ENCODE measurements at regions not wholly inside any gene's neighbourhood (a gene's known extent, or its start where the extent isn't known, plus 50 kb on each side); places are given as distances from the start of the nearest gene placed in this dataset.

DNA sequence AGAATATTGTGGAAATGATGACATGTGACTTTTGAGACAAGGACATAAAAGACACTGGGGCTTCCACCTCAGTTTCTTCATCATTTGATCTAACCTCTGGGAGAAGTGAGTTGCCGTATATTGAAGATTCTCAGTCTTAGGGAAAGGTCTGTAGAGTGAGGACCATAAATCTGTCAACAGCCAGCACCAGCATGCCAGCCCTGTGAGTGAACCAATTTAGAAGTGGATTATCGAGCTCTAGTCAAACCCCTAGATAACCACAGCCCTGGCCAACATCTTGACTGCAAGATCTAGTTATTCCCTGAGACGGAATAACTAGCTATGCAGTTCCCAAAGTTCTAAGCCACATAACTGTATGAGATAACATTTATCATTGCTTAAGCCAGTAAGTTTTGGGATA is 108.8 kb upstream of the PTPRR start:
- TF ChIP-seq EZH2phosphoT487 (IDR thresholded peaks at IDR 0.05; ENCODE audit: low read depth, severe bottlenecking, unreplicated experiment) = no peak
- TF ChIP-seq, protein P1, sequence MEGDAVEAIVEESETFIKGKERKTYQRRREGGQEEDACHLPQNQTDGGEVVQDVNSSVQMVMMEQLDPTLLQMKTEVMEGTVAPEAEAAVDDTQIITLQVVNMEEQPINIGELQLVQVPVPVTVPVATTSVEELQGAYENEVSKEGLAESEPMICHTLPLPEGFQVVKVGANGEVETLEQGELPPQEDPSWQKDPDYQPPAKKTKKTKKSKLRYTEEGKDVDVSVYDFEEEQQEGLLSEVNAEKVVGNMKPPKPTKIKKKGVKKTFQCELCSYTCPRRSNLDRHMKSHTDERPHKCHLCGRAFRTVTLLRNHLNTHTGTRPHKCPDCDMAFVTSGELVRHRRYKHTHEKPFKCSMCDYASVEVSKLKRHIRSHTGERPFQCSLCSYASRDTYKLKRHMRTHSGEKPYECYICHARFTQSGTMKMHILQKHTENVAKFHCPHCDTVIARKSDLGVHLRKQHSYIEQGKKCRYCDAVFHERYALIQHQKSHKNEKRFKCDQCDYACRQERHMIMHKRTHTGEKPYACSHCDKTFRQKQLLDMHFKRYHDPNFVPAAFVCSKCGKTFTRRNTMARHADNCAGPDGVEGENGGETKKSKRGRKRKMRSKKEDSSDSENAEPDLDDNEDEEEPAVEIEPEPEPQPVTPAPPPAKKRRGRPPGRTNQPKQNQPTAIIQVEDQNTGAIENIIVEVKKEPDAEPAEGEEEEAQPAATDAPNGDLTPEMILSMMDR (IDR thresholded peaks at IDR 0.05; ENCODE audit: poor library complexity) = no peak
- no peak for TF ChIP-seq EZH2 (IDR thresholded peaks at IDR 0.05; ENCODE audit: borderline replicate concordance)
- DNase-seq (ENCODE audit: low spot score) = no peak
- Histone ChIP-seq H3K4me2 (no peak overlapping the region), H4K20me1 (ENCODE audit: insufficient read depth, poor library complexity, severe bottlenecking) (no peaks in the 10 kb centered on the region), H3K9me3 (ENCODE audit: low read depth) (no peaks in the 10 kb centered on the region), H2AFZ (no peak overlapping the region), H3K4me3 (no peak overlapping the region), H3K4me1 (ENCODE audit: insufficient read depth) (no peaks in the 10 kb centered on the region), H3K27me3 (no peaks in the 10 kb centered on the region), H3K79me2 (no peaks in the 10 kb centered on the region), H3K27ac (no peak overlapping the region), H3K36me3 (replicated peaks; ENCODE audit: insufficient read depth, low read depth) (no peaks in the 10 kb centered on the region), H3K9me2 (replicated peaks; ENCODE audit: insufficient read depth) (no peaks in the 10 kb centered on the region)
- 29% methylated on average over 3 of the region's 3 CpGs for WGBS (ENCODE audit: low lambda C conversion rate, missing lambda C conversion rate)

- TF ChIP-seq, protein P1 (IDR thresholded peaks at IDR 0.05; ENCODE audit: poor library complexity) = no peak
- TF ChIP-seq EZH2phosphoT487 (IDR thresholded peaks at IDR 0.05; ENCODE audit: low read depth, severe bottlenecking, unreplicated experiment) (no peak), EZH2 (IDR thresholded peaks at IDR 0.05; ENCODE audit: borderline replicate concordance) (no peak)
- 70% methylated on average over 7 of the region's 7 CpGs for WGBS (ENCODE audit: low lambda C conversion rate, missing lambda C conversion rate)
- H3K9me3 ChIP-seq (ENCODE audit: low read depth) = no peaks in the 10 kb centered on the region
- H2AFZ ChIP-seq = no peak overlapping the region
- no peaks in the 10 kb centered on the region for H4K20me1 ChIP-seq (ENCODE audit: insufficient read depth, poor library complexity, severe bottlenecking)
- no peaks in the 10 kb centered on the region for H3K36me3 ChIP-seq (replicated peaks; ENCODE audit: insufficient read depth, low read depth)
- no peak for DNase-seq (ENCODE audit: low spot score)
- no peaks in the 10 kb centered on the region for H3K27me3 ChIP-seq
- no peaks in the 10 kb centered on the region for H3K4me1 ChIP-seq (ENCODE audit: insufficient read depth)
- H3K9me2 ChIP-seq (replicated peaks; ENCODE audit: insufficient read depth) = no peaks in the 10 kb centered on the region
- no peak overlapping the region for H3K4me3 ChIP-seq
- H3K79me2 ChIP-seq = no peaks in the 10 kb centered on the region
- no peak overlapping the region for H3K4me2 ChIP-seq
- no peak overlapping the region for H3K27ac ChIP-seq
Measured at GRCh38 chr12:71027856-71028255, 107.3 kb upstream of the PTPRR start.

DNA sequence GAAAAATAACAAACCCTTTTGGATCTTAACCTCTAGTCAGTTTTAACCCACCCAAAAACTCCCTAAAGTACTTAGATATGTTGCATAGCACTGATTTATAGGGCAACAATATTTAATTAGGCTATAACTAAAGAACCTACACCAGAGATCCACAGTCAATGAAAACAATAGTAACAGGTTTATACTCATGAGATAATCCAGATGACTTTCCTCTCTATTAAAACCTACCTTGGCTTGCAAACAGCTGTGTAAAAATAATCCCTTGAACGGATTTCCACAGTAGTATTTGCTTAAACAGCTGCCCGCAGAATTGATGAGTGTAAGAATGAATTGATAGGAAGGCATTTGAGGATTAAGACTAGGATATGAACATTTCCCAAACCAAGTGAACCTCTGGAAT is 104.3 kb upstream of the PTPRR start:
- Histone ChIP-seq H3K79me2 (no peaks in the 10 kb centered on the region), H3K36me3 (replicated peaks; ENCODE audit: insufficient read depth, low read depth) (no peaks in the 10 kb centered on the region), H3K4me3 (no peak overlapping the region), H3K27me3 (no peaks in the 10 kb centered on the region), H3K4me2 (no peak overlapping the region), H3K4me1 (ENCODE audit: insufficient read depth) (no peaks in the 10 kb centered on the region), H3K9me3 (ENCODE audit: low read depth) (no peaks in the 10 kb centered on the region), H3K9me2 (replicated peaks; ENCODE audit: insufficient read depth) (no peaks in the 10 kb centered on the region), H3K27ac (no peak overlapping the region), H4K20me1 (ENCODE audit: insufficient read depth, poor library complexity, severe bottlenecking) (no peaks in the 10 kb centered on the region), H2AFZ (no peak overlapping the region)
- no peak for DNase-seq (ENCODE audit: low spot score)
- TF ChIP-seq EZH2 (IDR thresholded peaks at IDR 0.05; ENCODE audit: borderline replicate concordance) = no peak
- TF ChIP-seq, protein P1 (IDR thresholded peaks at IDR 0.05; ENCODE audit: poor library complexity) = no peak
- TF ChIP-seq EZH2phosphoT487 (IDR thresholded peaks at IDR 0.05; ENCODE audit: low read depth, severe bottlenecking, unreplicated experiment) = no peak
- 60% methylated on average over 2 of the region's 2 CpGs for WGBS (ENCODE audit: low lambda C conversion rate, missing lambda C conversion rate)

GRCh38 chr12:71024281-71024680 is 103.7 kb upstream of the PTPRR start:
- H3K9me2 ChIP-seq (replicated peaks; ENCODE audit: insufficient read depth) = no peaks in the 10 kb centered on the region
- no peaks in the 10 kb centered on the region for H3K79me2 ChIP-seq
- H3K36me3 ChIP-seq (replicated peaks; ENCODE audit: insufficient read depth, low read depth) = no peaks in the 10 kb centered on the region
- H3K4me2 ChIP-seq = no peak overlapping the region
- no peaks in the 10 kb centered on the region for H4K20me1 ChIP-seq (ENCODE audit: insufficient read depth, poor library complexity, severe bottlenecking)
- H3K27ac ChIP-seq = no peak overlapping the region
- no peak for DNase-seq (ENCODE audit: low spot score)
- WGBS (ENCODE audit: low lambda C conversion rate, missing lambda C conversion rate) = 82% methylated on average over 5 of the region's 5 CpGs
- no peaks in the 10 kb centered on the region for H3K4me1 ChIP-seq (ENCODE audit: insufficient read depth)
- H2AFZ ChIP-seq = no peak overlapping the region
- no peak overlapping the region for H3K4me3 ChIP-seq
- no peaks in the 10 kb centered on the region for H3K27me3 ChIP-seq
- TF ChIP-seq EZH2phosphoT487 (IDR thresholded peaks at IDR 0.05; ENCODE audit: low read depth, severe bottlenecking, unreplicated experiment) = no peak
- TF ChIP-seq, protein P1 (IDR thresholded peaks at IDR 0.05; ENCODE audit: poor library complexity) = no peak
- no peak for TF ChIP-seq EZH2 (IDR thresholded peaks at IDR 0.05; ENCODE audit: borderline replicate concordance)
- no peaks in the 10 kb centered on the region for H3K9me3 ChIP-seq (ENCODE audit: low read depth)
